Urothelium cell line (cell line): ENCODE measurements at regions not wholly inside any gene's neighbourhood (a gene's known extent, or its start where the extent isn't known, plus 50 kb on each side); places are given as distances from the start of the nearest gene placed in this dataset.

Experiments
- DNase-seq: peaks from one replicate; pipeline ENCODE4 v3.0.0; 2011; ENCODE audit warnings: low spot score, mixed read lengths
- FAIRE-seq: peaks from 2 replicates; lab custom pipeline; 2011; peaks lifted over from hg19 to GRCh38; lab: Jason Lieb, UNC

- FAIRE-seq: no peak
- no peak for DNase-seq
Measured at GRCh38 chr14:100658181-100658886, 68.4 kb upstream of the DLK1 start.

GRCh38 chr14:100659345-100660001 is 67.2 kb upstream of the DLK1 start:
- DNase-seq (no peak), FAIRE-seq (no peak)

- no peak for FAIRE-seq
Measured at GRCh38 chr14:100660498-100660881, 66.2 kb upstream of the DLK1 start.

GRCh38 chr14:100660882-100661635 is 65.6 kb upstream of the DLK1 start:
- no peak for DNase-seq
- FAIRE-seq: no peak

More at GRCh38 chr14:100660498-100660881, 66.2 kb upstream of the DLK1 start:
- no peak for DNase-seq

- FAIRE-seq: no peak
- peak; percentile 66 for DNase-seq
Measured at GRCh38 chr14:100662879-100663760, 63.6 kb upstream of the DLK1 start.

- no peak for FAIRE-seq
Measured at GRCh38 chr14:100663761-100664052, 63.0 kb upstream of the DLK1 start.

GRCh38 chr14:100664231-100664630 is 62.5 kb upstream of the DLK1 start:
- FAIRE-seq: no peak

More at GRCh38 chr14:100663761-100664052, 63.0 kb upstream of the DLK1 start:
- DNase-seq: no peak

GRCh38 chr14:100664841-100665510 is 61.7 kb upstream of the DLK1 start:
- FAIRE-seq (no peak), DNase-seq (no peak)

More at GRCh38 chr14:100664231-100664630, 62.5 kb upstream of the DLK1 start:
- no peak for DNase-seq

- no peak for FAIRE-seq
Measured at GRCh38 chr14:100665511-100666032, 61.1 kb upstream of the DLK1 start.

GRCh38 chr14:100666403-100666802 is 60.3 kb upstream of the DLK1 start:
- no peak for FAIRE-seq
- no peak for DNase-seq

More at GRCh38 chr14:100665511-100666032, 61.1 kb upstream of the DLK1 start:
- DNase-seq: no peak

GRCh38 chr14:100666851-100667250 is 59.8 kb upstream of the DLK1 start:
- FAIRE-seq (no peak), DNase-seq (no peak)

GRCh38 chr14:100667656-100668055 is 59.0 kb upstream of the DLK1 start:
- no peak for DNase-seq
- no peak for FAIRE-seq

GRCh38 chr14:100668352-100668751 is 58.3 kb upstream of the DLK1 start:
- FAIRE-seq (no peak), DNase-seq (no peak)

GRCh38 chr14:100669011-100669412 is 57.7 kb upstream of the DLK1 start:
- FAIRE-seq (no peak), DNase-seq (no peak)

- no peak for FAIRE-seq
- no peak for DNase-seq
Measured at GRCh38 chr14:100669468-100669867, 57.2 kb upstream of the DLK1 start.

- DNase-seq (no peak), FAIRE-seq (no peak)
Measured at GRCh38 chr14:100670017-100670752, 56.5 kb upstream of the DLK1 start.

GRCh38 chr14:100670753-100671049 is 56.0 kb upstream of the DLK1 start:
- no peak for DNase-seq
- no peak for FAIRE-seq

GRCh38 chr14:100671386-100671901 is 55.2 kb upstream of the DLK1 start:
- no peak for FAIRE-seq
- no peak for DNase-seq

- no peak for DNase-seq
- no peak for FAIRE-seq
Measured at GRCh38 chr14:100671906-100672305, 54.8 kb upstream of the DLK1 start.
